ENCODE measurements at regions not wholly inside any gene's neighbourhood (a gene's known extent, or its start where the extent isn't known, plus 50 kb on each side); places are given as distances from the start of the nearest gene placed in this dataset.

- no peak for DNase-seq
Measured at GRCh38 chr5:165029099-165029870, 1523.9 kb downstream of the MAT2B start.

- no peak for DNase-seq
Measured at GRCh38 chr5:165030971-165031370, 1525.6 kb downstream of the MAT2B start.

DNA sequence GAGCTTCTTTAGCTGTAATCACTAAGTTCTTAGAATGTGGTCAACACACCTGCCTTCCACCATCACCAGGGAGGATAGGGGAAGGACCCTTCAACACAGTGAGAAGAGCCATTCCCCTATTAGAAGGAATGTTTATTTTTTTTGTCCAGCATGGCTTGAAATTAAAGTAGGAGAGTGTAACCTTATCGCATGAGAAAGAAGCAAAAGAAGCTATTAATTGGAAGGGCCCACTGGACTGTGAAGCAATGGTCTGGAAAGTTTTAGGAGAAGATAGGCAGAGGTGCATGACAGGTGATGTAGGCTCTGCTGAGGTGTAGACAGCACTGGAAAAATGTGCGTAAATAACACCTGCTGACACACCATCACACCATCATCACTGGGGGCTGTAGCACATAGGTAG, 1526.0 kb downstream of the MAT2B start:
- DNase-seq, result no peak

- DNase-seq, result no peak
Measured at GRCh38 chr5:165035520-165035919, 1530.1 kb downstream of the MAT2B start.

DNA sequence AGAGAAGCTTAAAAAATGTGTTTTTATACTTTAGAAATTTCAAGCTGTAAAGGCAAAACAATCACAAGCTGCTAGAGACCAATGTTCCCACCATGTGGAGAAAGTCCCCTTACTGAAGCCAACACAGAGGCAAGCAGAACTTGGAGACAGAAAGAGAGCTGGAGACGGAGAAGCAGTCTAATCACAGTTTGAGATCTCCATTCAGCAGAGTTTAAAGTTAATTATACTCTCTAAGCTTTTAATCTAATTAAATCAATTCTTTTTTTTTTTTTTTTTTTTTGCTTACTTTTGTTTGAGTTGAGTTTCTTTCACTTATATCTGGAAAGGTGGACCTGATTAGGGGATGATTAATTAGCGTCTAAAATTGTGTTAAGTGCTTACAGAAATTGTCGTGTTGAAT, 1534.3 kb downstream of the MAT2B start:
- no peak for DNase-seq

- DNase-seq, result peak in 1 of 58 donors; percentile 1
Measured at GRCh38 chr5:165045941-165046340, 1540.5 kb downstream of the MAT2B start.

- no peak for DNase-seq
Measured at GRCh38 chr5:165055476-165055875, 1550.1 kb downstream of the MAT2B start.

DNA sequence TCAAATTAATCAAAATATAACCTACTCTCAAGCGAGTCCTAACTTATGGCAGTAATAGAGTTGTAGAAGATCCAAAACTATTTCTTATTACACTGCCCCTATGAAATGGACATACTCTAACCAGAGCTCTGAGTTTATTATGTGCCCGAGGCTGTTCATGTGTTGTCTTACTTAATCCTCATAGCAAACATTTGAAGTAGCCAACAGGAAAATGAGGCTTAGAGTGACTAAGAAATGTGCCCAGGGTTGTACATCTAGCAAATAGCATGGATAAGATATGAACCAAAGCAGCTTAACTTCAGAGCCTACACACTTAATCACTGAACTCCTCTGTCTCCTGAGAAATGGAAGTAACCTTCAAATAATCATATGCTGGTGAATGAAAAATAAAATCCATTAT, 1551.7 kb downstream of the MAT2B start:
- DNase-seq, result no peak

DNA sequence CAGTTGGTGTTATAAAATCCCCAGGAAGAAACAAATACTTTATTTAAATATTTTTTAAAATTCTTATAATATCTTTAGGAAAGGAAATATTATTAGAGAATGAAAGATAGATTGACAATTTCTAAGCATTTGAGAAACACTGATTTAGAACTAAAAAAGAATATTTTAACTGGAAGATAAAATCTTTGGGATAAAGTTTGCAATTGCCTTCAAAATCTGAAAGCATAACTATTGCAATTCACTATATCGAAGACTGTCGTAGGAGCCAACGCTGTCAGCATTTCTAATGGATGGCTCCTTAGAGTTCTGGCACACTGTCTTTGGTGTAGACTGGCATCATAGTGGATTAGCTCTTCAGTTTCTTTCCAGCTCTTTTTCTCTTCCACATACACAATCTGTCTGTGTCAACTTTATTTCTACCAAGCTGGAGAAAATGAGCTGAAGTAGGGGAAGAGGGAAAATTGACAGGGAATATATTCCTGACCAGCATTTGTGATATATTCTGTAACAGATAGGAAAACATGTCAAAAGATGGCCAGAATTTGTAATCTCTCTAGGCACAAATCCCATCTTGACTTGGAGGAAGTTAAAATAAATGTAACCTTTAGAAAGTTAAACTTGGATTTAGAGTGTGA, 1561.4 kb downstream of the MAT2B start:
- DNase-seq, result no peak

- DNase-seq, result no peak
Measured at GRCh38 chr5:165076686-165077085, 1571.3 kb downstream of the MAT2B start.

DNA sequence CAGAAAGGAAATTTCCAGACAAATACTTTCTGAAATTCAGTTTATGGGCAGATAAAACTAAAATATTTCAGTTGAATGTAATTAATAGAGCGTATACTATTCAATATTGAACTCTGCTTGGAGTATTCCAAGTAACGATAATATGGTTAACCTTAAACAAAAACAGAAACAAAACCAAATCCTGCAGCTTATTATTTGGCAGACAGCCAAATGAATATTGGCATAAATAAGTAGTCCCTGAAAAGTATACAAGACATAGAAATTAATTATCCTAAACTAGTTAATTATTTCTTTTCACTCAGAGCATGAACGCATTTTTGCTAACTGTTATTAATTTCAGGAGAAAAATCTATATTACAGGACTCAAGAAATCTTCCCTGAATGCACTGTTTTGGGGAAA, 1574.0 kb downstream of the MAT2B start:
- DNase-seq, result no peak

GRCh38 chr5:165083394-165083793, 1578.0 kb downstream of the MAT2B start:
- no peak for DNase-seq

DNA sequence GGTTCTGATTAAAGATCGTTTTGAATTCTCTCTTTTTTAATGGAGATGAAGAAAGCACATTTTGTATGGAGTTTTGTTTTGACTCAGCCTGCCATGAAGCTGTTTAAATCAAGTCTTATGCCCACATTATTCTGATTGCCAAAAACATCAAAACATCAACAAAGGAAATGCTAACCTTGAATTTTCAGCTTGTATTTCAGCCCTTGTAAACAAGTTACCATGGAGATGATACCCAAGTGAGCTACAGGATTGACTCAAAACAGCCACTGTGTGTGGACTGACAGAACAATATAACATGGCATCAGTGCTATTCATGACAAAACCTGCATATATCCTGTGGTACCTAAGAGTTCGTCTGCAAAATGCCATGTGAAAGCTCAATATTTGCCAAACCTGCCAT, 1581.0 kb downstream of the MAT2B start:
- no peak for DNase-seq

- no peak for DNase-seq
Measured at GRCh38 chr5:165094782-165095181, 1589.4 kb downstream of the MAT2B start.

- no peak for DNase-seq
Measured at GRCh38 chr5:165101709-165102108, 1596.3 kb downstream of the MAT2B start.

DNA sequence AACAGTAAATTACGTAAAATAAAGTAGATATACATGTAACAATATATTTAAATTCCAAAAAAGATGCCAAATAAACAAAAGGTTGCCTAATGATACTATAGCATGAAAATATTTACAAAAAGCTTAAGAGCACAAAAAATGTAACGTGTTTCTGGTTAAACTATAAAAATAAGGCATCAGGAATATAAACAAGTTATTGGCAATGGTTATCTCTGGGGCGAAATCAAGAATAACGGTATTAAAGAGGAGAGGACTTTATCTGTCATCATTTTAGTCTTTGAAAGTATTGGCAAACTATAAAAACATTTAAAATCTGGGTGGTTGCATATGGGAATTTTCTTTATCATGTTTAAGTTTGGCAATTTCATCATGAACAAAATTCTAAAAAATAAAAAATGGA, 1599.2 kb downstream of the MAT2B start:
- no peak for DNase-seq

DNA sequence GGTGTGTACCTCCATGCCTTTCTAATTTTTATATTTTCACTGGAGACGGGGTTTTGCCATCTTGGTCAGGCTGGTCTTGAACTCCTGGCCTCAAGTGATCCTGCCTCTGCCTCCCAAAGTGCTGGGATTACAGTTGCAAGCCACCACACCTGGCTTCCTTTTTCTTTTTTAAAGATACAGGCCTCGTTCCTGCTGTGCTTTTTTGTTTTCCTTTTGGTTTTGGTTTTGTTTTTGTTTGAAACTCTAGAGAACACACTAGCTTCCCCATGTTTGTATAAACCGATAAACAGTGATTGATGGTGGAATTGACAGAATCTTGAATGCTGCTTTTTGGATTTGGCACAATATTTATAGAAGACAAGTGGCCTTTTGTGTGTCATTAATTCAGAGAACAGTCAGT, 1603.4 kb downstream of the MAT2B start:
- DNase-seq, result no peak

DNA sequence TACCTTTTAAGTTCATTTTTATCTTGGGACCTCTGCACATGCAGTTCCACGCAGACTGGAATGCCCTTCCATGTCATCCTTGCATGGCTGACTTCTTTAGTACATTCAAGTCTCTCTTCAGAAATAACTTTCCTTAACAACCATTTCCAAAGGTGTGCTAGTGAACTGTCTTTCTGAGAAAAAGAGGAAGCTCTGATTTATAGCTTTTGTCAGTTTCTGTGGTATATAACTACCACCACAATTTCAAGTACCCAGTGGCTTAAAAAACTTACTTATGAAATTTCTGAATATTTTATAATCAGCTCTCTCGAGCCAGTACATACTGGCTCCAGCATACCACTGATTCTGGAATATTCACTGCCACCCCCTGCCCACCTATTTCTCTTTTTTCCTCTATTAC, 1613.8 kb downstream of the MAT2B start:
- DNase-seq, result no peak

- no peak for DNase-seq
Measured at GRCh38 chr5:165126598-165126997, 1621.2 kb downstream of the MAT2B start.

- DNase-seq, result no peak
Measured at GRCh38 chr5:165127941-165128340, 1622.5 kb downstream of the MAT2B start.

DNA sequence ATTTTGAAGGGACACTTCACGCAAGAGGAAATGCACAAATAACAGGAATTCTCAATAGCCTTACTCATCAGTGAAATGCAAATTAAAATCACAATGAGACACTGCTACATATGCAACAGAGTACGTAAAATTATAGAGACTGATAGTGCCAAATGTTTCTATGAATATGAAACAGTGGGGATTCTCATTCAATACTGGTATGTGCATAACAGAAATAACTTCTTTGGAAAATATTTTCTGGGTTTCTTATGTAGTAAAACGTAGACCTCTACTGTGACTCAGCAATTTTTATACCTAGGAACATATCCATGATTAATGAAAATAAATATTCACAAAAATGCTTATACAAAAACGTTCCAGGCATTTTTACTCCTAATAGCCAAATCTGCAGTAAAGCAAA, 1625.2 kb downstream of the MAT2B start:
- DNase-seq, result no peak

DNA sequence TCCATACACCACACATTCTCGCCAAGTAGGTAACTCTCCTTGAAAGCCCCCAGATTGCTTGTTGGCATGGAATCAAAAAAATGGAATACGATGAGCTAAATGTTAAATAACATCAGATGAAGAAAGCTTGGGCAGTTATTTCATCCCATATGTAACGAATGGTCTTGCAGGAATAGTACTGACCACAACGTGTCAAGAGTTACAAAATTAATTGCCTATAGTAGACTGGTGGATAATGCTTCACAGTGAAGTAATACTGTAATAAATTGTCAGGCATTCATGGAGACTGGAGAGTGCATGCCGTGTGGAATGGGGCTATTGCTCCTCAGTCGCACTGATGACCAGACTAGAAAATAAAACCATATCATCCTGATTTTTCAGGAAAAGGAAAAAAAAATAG, 1628.7 kb downstream of the MAT2B start:
- DNase-seq, result no peak

DNA sequence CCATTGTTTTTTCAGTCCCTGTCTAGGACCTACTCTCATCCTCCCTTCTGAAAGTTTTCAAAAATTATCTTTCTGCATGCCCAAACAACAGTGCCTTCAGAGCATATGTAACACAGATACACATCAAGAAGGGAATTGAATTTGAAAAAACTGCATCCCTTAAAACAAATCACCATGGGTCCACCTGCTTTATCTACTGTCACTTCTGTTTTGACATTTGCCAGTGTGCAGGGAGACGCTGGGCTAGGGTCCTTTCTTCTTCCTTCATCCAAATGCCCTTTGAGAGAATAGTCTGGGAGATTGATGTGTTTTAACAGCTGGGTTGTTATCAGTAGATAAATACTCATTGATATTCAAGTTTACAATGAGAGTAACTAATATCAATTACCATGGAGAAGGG, 1630.1 kb downstream of the MAT2B start:
- no peak for DNase-seq
